Endothelial cell of umbilical vein (primary cell): ENCODE measurements at regions not wholly inside any gene's neighbourhood (a gene's known extent, or its start where the extent isn't known, plus 50 kb on each side); places are given as distances from the start of the nearest gene placed in this dataset.

ENCODE experiments used
- BruUV-seq: library from RNA; stranded (reverse); fragments of 400-500 nt; replicated peaks from 2 replicates; lab custom pipeline; 2021; lab: Mats Ljungman, UMichigan
- CTCF ChIA-PET: fragments of 300-600, 350-600 bp; sonication (Branson Sonifier 250); formaldehyde crosslinking; loops from one replicate; lab custom pipeline; 2021; ENCODE audit warnings: antibody characterized with exemption, inconsistent platforms; lab: Charles Lee
- POLR2A ChIA-PET: fragments of 300-600, 350-600 bp; sonication (Branson Sonifier 250); formaldehyde crosslinking; loops from one replicate; lab custom pipeline; 2021; ENCODE audit warnings: antibody characterized with exemption, inconsistent platforms; lab: Charles Lee
- DNase-seq: peaks from one replicate; pipeline ENCODE4 v3.0.0-alpha.2; 2011; ENCODE audit warnings: low read depth, low spot score
- FAIRE-seq: peaks from 2 replicates; lab custom pipeline; 2011; peaks lifted over from hg19 to GRCh38; lab: Jason Lieb, UNC
- H2AFZ ChIP-seq: 2 replicates; pipeline ENCODE4 v1.6.0; 2012; ENCODE audit warnings: low read depth, low read length, control low read depth, inconsistent platforms
- H3K27ac ChIP-seq: 2 replicates; pipeline ENCODE4 v1.5.1; 2011; ENCODE audit warnings: low read depth, mild to moderate bottlenecking, control low read depth, low read length, moderate library complexity; ENCODE audit not compliant: insufficient read depth
- H3K27me3 ChIP-seq, 2 experiments: 2 replicates each; pipeline versions ENCODE4 v1.6.0 to v1.6.1; 2011; ENCODE audit warnings: low read length in 2 of 2, mixed read lengths in 1 of 2; ENCODE audit not compliant: control insufficient read depth in 2 of 2, insufficient read depth in 2 of 2
- H3K36me3 ChIP-seq, 2 experiments: 2 replicates in 1 of 2; 3 replicates in 1 of 2; pipeline ENCODE4 v1.5.1; 2011; ENCODE audit warnings: low read length in 2 of 2, mild to moderate bottlenecking in 1 of 2, moderate library complexity in 1 of 2; ENCODE audit not compliant: control insufficient read depth in 2 of 2, insufficient read depth in 2 of 2; ENCODE audit errors: extremely low read depth in 1 of 2
- H3K4me1 ChIP-seq: 3 replicates; pipeline ENCODE4 v1.5.1; 2011; ENCODE audit warnings: mild to moderate bottlenecking, low read length; ENCODE audit not compliant: control insufficient read depth, insufficient read depth; ENCODE audit errors: extremely low read depth
- H3K4me2 ChIP-seq: 2 replicates; pipeline ENCODE4 v1.6.1; 2011; ENCODE audit warnings: low read length, control low read depth, mixed read lengths; ENCODE audit not compliant: insufficient read depth
- H3K4me3 ChIP-seq, 3 experiments: fragments of 200-600 bp in 1 of 3; sonication (generic), shearing (Covaris generic) in 1 of 3; replicated peaks in 1 of 3; 2 replicates each; pipeline ENCODE4 v1.5.1; 2011 to 2016; ENCODE audit warnings: control low read depth in 3 of 3, low read length in 3 of 3, mild to moderate bottlenecking in 2 of 3, inconsistent platforms in 1 of 3, low read depth in 1 of 3, moderate library complexity in 1 of 3; ENCODE audit not compliant: insufficient read depth in 1 of 3
- H3K79me2 ChIP-seq: 2 replicates; pipeline ENCODE4 v1.6.0; 2012; ENCODE audit warnings: low read length, inconsistent platforms; ENCODE audit not compliant: control insufficient read depth, insufficient read depth
- H3K9ac ChIP-seq: replicated peaks from 2 replicates; pipeline ENCODE3; 2011; ENCODE audit warnings: low read length, control low read depth; ENCODE audit not compliant: insufficient read depth; ENCODE audit errors: extremely low read depth
- H3K9me1 ChIP-seq: replicated peaks from 3 replicates; pipeline ENCODE4 v1.6.0; 2011; ENCODE audit warnings: mild to moderate bottlenecking, low read length; ENCODE audit not compliant: control insufficient read depth, insufficient read depth; ENCODE audit errors: extremely low read depth
- H3K9me3 ChIP-seq: replicated peaks from 2 replicates; pipeline ENCODE4 v1.5.1; 2012; ENCODE audit warnings: low read length, inconsistent platforms; ENCODE audit not compliant: control insufficient read depth, insufficient read depth
- H4K20me1 ChIP-seq: replicated peaks from 2 replicates; pipeline ENCODE3; 2011; ENCODE audit warnings: mild to moderate bottlenecking, low read length; ENCODE audit not compliant: control insufficient read depth, insufficient read depth; ENCODE audit errors: extremely low read depth
- CTCF ChIP-seq, 2 donors: IDR thresholded peaks; 1 replicate in 1 of 2; 2 replicates in 1 of 2; pipeline ENCODE4 v1.5.1; 2011; ENCODE audit warnings: low read length in 2 of 2, mild to moderate bottlenecking in 2 of 2, moderate library complexity in 2 of 2, control low read depth in 1 of 2, inconsistent platforms in 1 of 2, low read depth in 1 of 2; ENCODE audit not compliant: insufficient read depth in 1 of 2; ENCODE audit errors: extremely low read depth in 1 of 2
- EZH2 ChIP-seq: IDR thresholded peaks from 2 replicates; pipeline ENCODE4 v1.6.1; 2012; ENCODE audit warnings: borderline replicate concordance, low read depth, mild to moderate bottlenecking, moderate library complexity, low read length, inconsistent platforms; ENCODE audit not compliant: severe bottlenecking
- FOS ChIP-seq: IDR thresholded peaks from 2 replicates; pipeline ENCODE4 v1.6.1; 2011; ENCODE audit warnings: mild to moderate bottlenecking, low read length, moderate library complexity, borderline replicate concordance; ENCODE audit not compliant: insufficient read depth
- GATA2 ChIP-seq: IDR thresholded peaks from 2 replicates; pipeline ENCODE4 v1.7.0; 2011; ENCODE audit warnings: low read depth, mild to moderate bottlenecking, moderate library complexity, mixed read lengths, low read length; ENCODE audit not compliant: insufficient read length, insufficient read depth
- JUN ChIP-seq: IDR thresholded peaks from 2 replicates; pipeline ENCODE4 v1.6.1; 2011; ENCODE audit warnings: borderline replicate concordance, low read depth; ENCODE audit not compliant: insufficient read length, insufficient read depth
- MAX ChIP-seq: IDR thresholded peaks from 2 replicates; pipeline ENCODE4 v1.6.1; 2011; ENCODE audit not compliant: insufficient read depth, insufficient read length
- MYC ChIP-seq: IDR thresholded peaks from one replicate; pipeline ENCODE4 v1.6.1; 2011; ENCODE audit warnings: mild to moderate bottlenecking, low read depth, low read length
- POLR2A ChIP-seq: IDR thresholded peaks from 2 replicates; pipeline ENCODE4 v1.6.1; 2012; ENCODE audit warnings: low read depth, mild to moderate bottlenecking, control low read depth, low read length
- POLR2AphosphoS5 ChIP-seq: IDR thresholded peaks from 2 replicates; pipeline ENCODE4 v1.6.1; 2012; ENCODE audit warnings: low read depth, mild to moderate bottlenecking, control low read depth, low read length, moderate library complexity; ENCODE audit not compliant: insufficient read depth
- dilution Hi-C: fragments of 300-500 bp; cut with MboI; formaldehyde crosslinking; loops from one replicate; pipeline ENCODE4 v1.15.0; 2019; ENCODE audit warnings: low sequenced_read_pairs; ENCODE audit not compliant: extremely low pct_ligation_motif_present
- intact Hi-C: fragments of 100-400 bp; cut with micrococcal nuclease; formaldehyde crosslinking; loops from one replicate; pipeline ENCODE4 v1.10.0; 2022

GRCh38 chr2:215697496-215697895 lies 261.6 kb upstream of the FN1 start:
- H3K4me1 ChIP-seq: peaks cover 40% of the 10 kb centered on the region

More at GRCh38 chr2:215697496-215697895, 261.6 kb upstream of the FN1 start:
- dilution Hi-C loops: no loop called here
- Histone ChIP-seq H3K9me3 (no peaks in the 10 kb centered on the region), H2AFZ (no peak overlapping the region), H3K27me3 (no peaks in the 10 kb centered on the region), H3K79me2 (no peaks in the 10 kb centered on the region), H3K36me3 (peaks cover 0 to 9% of the 10 kb centered on the region in 2 experiments), H3K9ac (no peak overlapping the region), H3K4me3 (no peak overlapping the region), H4K20me1 (no peaks in the 10 kb centered on the region), H3K4me2 (no peak overlapping the region), H3K9me1 (no peaks in the 10 kb centered on the region), H3K27ac (no peak overlapping the region)
- ChIA-PET CTCF (no interaction called here), POLR2A (interaction anchor here (0.7 kb wide), 2 partner anchors 138 to 254 kb away, joined by 6 to 8 read pairs; no protein-coding TSS in a partner anchor)
- no TSS peak for BruUV-seq
- TF ChIP-seq EZH2: no peak
- no peak for TF ChIP-seq MYC
- no peak for TF ChIP-seq POLR2A
- TF ChIP-seq GATA2: no peak
- no peak for TF ChIP-seq MAX
- TF ChIP-seq POLR2AphosphoS5: no peak
- no peak for TF ChIP-seq JUN
- TF ChIP-seq FOS: no peak
- no peak for TF ChIP-seq CTCF (IDR thresholded peaks at IDR 0.05; ENCODE audit: extremely low read depth in 1 of 2, insufficient read depth in 1 of 2, low read depth in 1 of 2, low read length in 2 of 2)
- intact Hi-C loops: no loop called here
- DNase-seq (no peak), FAIRE-seq (no peak)
